CD14-positive monocyte (primary cell): ENCODE measurements at regions not wholly inside any gene's neighbourhood (a gene's known extent, or its start where the extent isn't known, plus 50 kb on each side); places are given as distances from the start of the nearest gene placed in this dataset.

Experiments used
- DNase-seq, 3 donors: peaks; one replicate each; pipeline ENCODE4 v3.0.0-alpha.2; 2011 to 2022
- H2AFZ ChIP-seq: 2 replicates; pipeline ENCODE4 v1.6.0; 2012; ENCODE audit warnings: mild to moderate bottlenecking, low read depth, low read length, inconsistent platforms; ENCODE audit not compliant: insufficient read depth, poor library complexity, severe bottlenecking
- H3K27ac ChIP-seq, 2 donors: 1 replicate in 1 of 2; 2 replicates in 1 of 2; pipeline ENCODE4 v1.5.1; 2012 to 2013; ENCODE audit warnings: low read length in 2 of 2, control low read depth in 1 of 2, inconsistent platforms in 1 of 2, low read depth in 1 of 2, mild to moderate bottlenecking in 1 of 2
- H3K27me3 ChIP-seq, 2 donors: one replicate each; pipeline versions ENCODE4 v1.6.0 to v1.6.1; 2011 to 2013; ENCODE audit warnings: low read length in 2 of 2; ENCODE audit not compliant: control insufficient read depth in 2 of 2, insufficient read depth in 2 of 2
- H3K36me3 ChIP-seq, 2 donors: replicated peaks in 1 of 2; 1 replicate in 1 of 2; 2 replicates in 1 of 2; pipeline versions ENCODE4 v1.5.1 to v1.6.1; 2012 to 2013; ENCODE audit warnings: low read length in 2 of 2, control low read depth in 1 of 2, inconsistent platforms in 1 of 2, mild to moderate bottlenecking in 1 of 2; ENCODE audit not compliant: insufficient read depth in 2 of 2, control insufficient read depth in 1 of 2
- H3K4me1 ChIP-seq, 2 donors: 1 replicate in 1 of 2; 2 replicates in 1 of 2; pipeline versions ENCODE4 v1.5.1 to v1.6.1; 2012 to 2013; ENCODE audit warnings: low read length in 2 of 2, control low read depth in 1 of 2, inconsistent platforms in 1 of 2, mild to moderate bottlenecking in 1 of 2, moderate library complexity in 1 of 2; ENCODE audit not compliant: insufficient read depth in 2 of 2, control insufficient read depth in 1 of 2
- H3K4me2 ChIP-seq: replicated peaks from 2 replicates; pipeline ENCODE3; 2012; ENCODE audit warnings: low read length, moderate library complexity, mild to moderate bottlenecking; ENCODE audit not compliant: poor library complexity, severe bottlenecking; ENCODE audit errors: extremely low read depth
- H3K4me3 ChIP-seq, 3 experiments: fragments of 200-600 bp in 1 of 3; sonication (generic) in 1 of 3; replicated peaks in 1 of 3; 1 replicate in 2 of 3; 2 replicates in 1 of 3; pipeline ENCODE4 v1.5.1; 2011 to 2013; ENCODE audit warnings: low read length in 3 of 3, mild to moderate bottlenecking in 3 of 3, control low read depth in 2 of 3, low read depth in 2 of 3, inconsistent platforms in 1 of 3, moderate library complexity in 1 of 3
- H3K79me2 ChIP-seq: 2 replicates; pipeline ENCODE4 v1.6.0; 2012; ENCODE audit warnings: mild to moderate bottlenecking, control low read depth, inconsistent platforms, low read length, moderate library complexity; ENCODE audit not compliant: insufficient read depth
- H3K9ac ChIP-seq: 2 replicates; pipeline ENCODE4 v1.6.0; 2017; ENCODE audit warnings: low read length, mild to moderate bottlenecking; ENCODE audit not compliant: insufficient read depth, poor library complexity, severe bottlenecking
- H3K9me3 ChIP-seq, 2 donors: replicated peaks in 1 of 2; 1 replicate in 1 of 2; 2 replicates in 1 of 2; pipeline versions ENCODE4 v1.5.1 to v1.6.1; 2012 to 2013; ENCODE audit warnings: low read length in 2 of 2, control low read depth in 1 of 2; ENCODE audit not compliant: control insufficient read depth in 1 of 2, insufficient read depth in 1 of 2
- H4K20me1 ChIP-seq: 2 replicates; pipeline ENCODE4 v1.6.0; 2012; ENCODE audit warnings: mild to moderate bottlenecking, low read length, control low read depth, moderate library complexity; ENCODE audit not compliant: insufficient read depth
- H3K27ac Mint-ChIP-seq, 7 donors: one replicate each; pipeline ENCODE4 v1.8.0; 2020; ENCODE audit warnings: mild to moderate bottlenecking in 7 of 7, mixed read lengths in 7 of 7, moderate library complexity in 6 of 7, inconsistent platforms in 2 of 7
- H3K27me3 Mint-ChIP-seq, 3 donors: one replicate each; pipeline ENCODE4 v1.8.0; 2021 to 2022; ENCODE audit warnings: low read depth in 3 of 3, mild to moderate bottlenecking in 3 of 3, mixed read lengths in 3 of 3, moderate library complexity in 3 of 3, inconsistent platforms in 1 of 3
- H3K36me3 Mint-ChIP-seq, 2 donors: one replicate each; pipeline ENCODE4 v1.8.0; 2020; ENCODE audit warnings: mixed read lengths in 2 of 2, inconsistent platforms in 1 of 2, mild to moderate bottlenecking in 1 of 2
- H3K4me1 Mint-ChIP-seq: one replicate; pipeline ENCODE4 v1.8.0; 2020; ENCODE audit warnings: mild to moderate bottlenecking, mixed read lengths
- H3K4me3 Mint-ChIP-seq, 2 donors: one replicate each; pipeline ENCODE4 v1.8.0; 2020; ENCODE audit warnings: mild to moderate bottlenecking in 2 of 2, mixed read lengths in 2 of 2, moderate library complexity in 1 of 2
- H3K9me3 Mint-ChIP-seq, 7 donors: one replicate each; pipeline ENCODE4 v1.8.0; 2020 to 2022; ENCODE audit warnings: mixed read lengths in 7 of 7, mild to moderate bottlenecking in 6 of 7, moderate library complexity in 6 of 7, inconsistent platforms in 2 of 7
- CTCF ChIP-seq: fragments of 200-600 bp; IDR thresholded peaks from one replicate; pipeline ENCODE4 v1.8.0; 2022; ENCODE audit warnings: antibody characterized with exemption, mild to moderate bottlenecking
- WGBS: methylation state at CpG from one replicate; pipeline ENCODE4 v1.1.5; 2013; ENCODE audit warnings: missing lambda C conversion rate; ENCODE audit not compliant: insufficient coverage; 5-methylcytosine and 5-hydroxymethylcytosine counted together
- intact Hi-C, 2 donors: fragments of 100-400 bp; cut with micrococcal nuclease; formaldehyde crosslinking; loops; one replicate each; pipeline versions ENCODE4 v1.15.0 to v1.15.1; 2023

- no peaks in the 10 kb centered on the region for H3K4me1 ChIP-seq
- no peak for TF ChIP-seq CTCF
- H3K9ac ChIP-seq, result no peak overlapping the region
- DNase-seq, result no peak
- no peak overlapping the region for H3K4me2 ChIP-seq
- Mint-ChIP-seq H3K9me3 (peaks cover 0 to 4% (median 0%) of the 10 kb centered on the region in 7 donors), H3K36me3 (no peaks in the 10 kb centered on the region), H3K4me3 (no peak overlapping the region), H3K4me1 (no peaks in the 10 kb centered on the region), H3K27me3 (peaks cover 0 to 4% (median 1%) of the 10 kb centered on the region in 3 donors), H3K27ac (no peak overlapping the region)
- 92% methylated on average over 17 of the region's 18 CpGs for WGBS
- intact Hi-C loops, result no loop called here
- H3K4me3 ChIP-seq, result no peak overlapping the region
- no peaks in the 10 kb centered on the region for H4K20me1 ChIP-seq
- H3K79me2 ChIP-seq, result no peaks in the 10 kb centered on the region
- H3K36me3 ChIP-seq, result no peaks in the 10 kb centered on the region
- no peaks in the 10 kb centered on the region for H3K27me3 ChIP-seq
- no peak overlapping the region for H2AFZ ChIP-seq
- no peak overlapping the region for H3K27ac ChIP-seq
- no peaks in the 10 kb centered on the region for H3K9me3 ChIP-seq
Observed at GRCh38 chr22:48545987-48546386, 1281.7 kb downstream of the BRD1 start.

DNA sequence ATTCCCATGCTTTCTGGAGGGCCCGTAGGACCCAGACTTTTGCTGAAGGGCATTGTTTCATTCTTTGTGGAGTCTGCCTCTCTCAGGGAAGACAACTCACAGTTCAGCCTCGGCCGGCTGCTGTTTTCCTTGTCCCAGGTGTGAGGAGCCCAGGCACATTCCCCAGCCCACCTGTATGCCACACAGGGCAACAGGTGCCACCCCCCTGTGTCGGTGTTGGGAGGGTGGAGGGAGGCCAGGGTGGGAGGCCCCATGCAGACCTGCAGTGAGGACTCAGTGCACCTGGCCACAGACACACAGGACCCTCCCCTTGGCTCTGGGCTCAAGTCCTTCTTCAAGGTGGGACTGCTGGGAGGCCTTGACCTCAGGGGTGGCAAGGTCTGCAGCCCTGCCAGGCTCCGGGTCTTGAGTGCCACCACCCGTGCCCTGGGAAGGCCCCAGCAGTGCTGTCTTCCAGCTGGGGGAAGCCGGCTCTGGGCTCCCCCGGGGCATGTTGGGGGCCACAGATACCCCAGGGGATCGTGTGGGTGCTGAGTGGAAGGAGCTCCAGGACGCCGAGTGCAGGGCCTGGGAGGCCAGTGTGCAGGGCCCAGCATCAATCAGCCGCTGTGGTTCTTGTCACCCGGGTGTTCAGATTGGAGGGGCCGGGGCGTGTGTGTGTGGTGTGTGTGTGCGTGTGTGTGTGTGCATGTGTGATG, 1286.1 kb downstream of the BRD1 start:
- Histone ChIP-seq H3K27me3 (no peaks in the 10 kb centered on the region), H3K9me3 (no peaks in the 10 kb centered on the region), H4K20me1 (no peaks in the 10 kb centered on the region), H3K4me2 (no peak overlapping the region), H3K4me1 (no peaks in the 10 kb centered on the region), H3K9ac (no peak overlapping the region), H2AFZ (no peak overlapping the region), H3K27ac (no peak overlapping the region), H3K79me2 (no peaks in the 10 kb centered on the region), H3K36me3 (no peaks in the 10 kb centered on the region), H3K4me3 (no peak overlapping the region)
- no peaks in the 10 kb centered on the region for H3K36me3 Mint-ChIP-seq
- peaks cover 0 to 3% (median 1%) of the 10 kb centered on the region in 3 donors for H3K27me3 Mint-ChIP-seq
- no peak for DNase-seq
- TF ChIP-seq CTCF, result no peak
- WGBS, result 91% methylated on average over 10 of the region's 16 CpGs
- intact Hi-C loops, result no loop called here
- H3K9me3 Mint-ChIP-seq, result peaks cover 0 to 4% (median 0%) of the 10 kb centered on the region in 7 donors
- no peaks in the 10 kb centered on the region for H3K4me1 Mint-ChIP-seq
- H3K4me3 Mint-ChIP-seq, result no peak overlapping the region
- no peak overlapping the region for H3K27ac Mint-ChIP-seq
